IPS-20b (cell line): ENCODE measurements at regions not wholly inside any gene's neighbourhood (a gene's known extent, or its start where the extent isn't known, plus 50 kb on each side); places are given as distances from the start of the nearest gene placed in this dataset.
"Not testable (repeated sequence)": the region's sequence is repeated elsewhere in the genome, so short reads cannot be mapped to it uniquely, and the experiment has no call there.

Experiments used
- H3K27ac ChIP-seq: one replicate; pipeline ENCODE4 v1.5.1; 2013; ENCODE audit warnings: low read length
- H3K27me3 ChIP-seq: 2 replicates; pipeline ENCODE4 v1.6.1; 2013; ENCODE audit warnings: mild to moderate bottlenecking, low read length, inconsistent platforms; ENCODE audit not compliant: insufficient read depth
- H3K36me3 ChIP-seq: 2 replicates; pipeline ENCODE4 v1.6.1; 2013; ENCODE audit warnings: low read depth, mild to moderate bottlenecking, inconsistent platforms, low read length, moderate library complexity; ENCODE audit not compliant: insufficient read depth
- H3K4me1 ChIP-seq: 2 replicates; pipeline ENCODE4 v1.6.1; 2013; ENCODE audit warnings: mild to moderate bottlenecking, control low read depth, inconsistent platforms, low read length, moderate library complexity; ENCODE audit not compliant: insufficient read depth
- H3K4me3 ChIP-seq: 2 replicates; pipeline ENCODE4 v1.5.1; 2013; ENCODE audit warnings: mild to moderate bottlenecking, low read length, inconsistent platforms
- H3K9ac ChIP-seq: 2 replicates; pipeline ENCODE4 v1.6.1; 2013; ENCODE audit warnings: low read depth, mild to moderate bottlenecking, inconsistent platforms, low read length, moderate library complexity
- H3K9me3 ChIP-seq: 2 replicates; pipeline ENCODE4 v1.6.1; 2013; ENCODE audit warnings: mild to moderate bottlenecking, low read depth, low read length, inconsistent platforms; ENCODE audit not compliant: insufficient read depth

GRCh38 chr5:2866662-2867372 is 115.3 kb upstream of the IRX2 start:
- H3K4me1 ChIP-seq, result no peaks in the 10 kb centered on the region
- no peaks in the 10 kb centered on the region for H3K9me3 ChIP-seq
- H3K27me3 ChIP-seq, result no peaks in the 10 kb centered on the region
- H3K9ac ChIP-seq, result no peak overlapping the region
- no peak overlapping the region for H3K4me3 ChIP-seq
- H3K27ac ChIP-seq, result no peak overlapping the region
- no peaks in the 10 kb centered on the region for H3K36me3 ChIP-seq

GRCh38 chr5:2865856-2866255 is 114.4 kb upstream of the IRX2 start:
- Histone ChIP-seq H3K9me3 (no peaks in the 10 kb centered on the region), H3K27ac (no peak overlapping the region), H3K4me1 (no peaks in the 10 kb centered on the region), H3K9ac (no peak overlapping the region), H3K27me3 (no peaks in the 10 kb centered on the region), H3K36me3 (no peaks in the 10 kb centered on the region), H3K4me3 (no peak overlapping the region)

DNA sequence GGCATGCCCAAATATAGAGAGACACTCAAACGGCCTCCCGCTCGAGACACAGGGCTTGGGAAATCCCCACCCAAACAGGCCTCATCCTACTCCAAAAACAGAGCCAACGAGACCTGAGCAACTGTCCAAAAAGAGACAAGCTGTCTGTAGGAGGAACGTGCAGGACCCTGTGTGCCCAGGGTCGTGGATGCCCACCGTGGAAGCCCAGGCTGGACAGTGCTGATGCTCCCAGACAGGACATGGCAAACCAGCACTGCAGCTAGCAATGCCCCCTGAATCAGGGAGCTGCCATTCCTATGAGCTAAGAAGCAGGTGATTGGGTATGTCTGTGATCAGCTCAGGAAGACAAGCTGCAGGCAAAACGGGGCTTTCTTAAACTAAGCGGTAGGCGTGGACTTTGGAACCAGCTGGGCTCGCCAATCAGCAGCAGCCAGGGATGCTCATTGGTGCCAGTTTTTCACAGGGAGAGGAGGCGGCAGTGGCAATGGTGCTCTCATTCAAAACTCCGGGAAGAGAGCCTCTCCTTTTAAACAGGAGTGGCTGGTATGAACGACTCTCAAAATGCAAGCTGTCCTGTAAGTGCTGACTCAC is 113.1 kb upstream of the IRX2 start:
- H3K9me3 ChIP-seq, result no peaks in the 10 kb centered on the region
- no peaks in the 10 kb centered on the region for H3K36me3 ChIP-seq
- H3K4me1 ChIP-seq, result no peaks in the 10 kb centered on the region
- H3K4me3 ChIP-seq, result no peak overlapping the region
- no peak overlapping the region for H3K9ac ChIP-seq
- no peak overlapping the region for H3K27ac ChIP-seq
- no peaks in the 10 kb centered on the region for H3K27me3 ChIP-seq

GRCh38 chr5:2863675-2864433 is 112.4 kb upstream of the IRX2 start:
- no peaks in the 10 kb centered on the region for H3K36me3 ChIP-seq
- H3K27me3 ChIP-seq, result no peaks in the 10 kb centered on the region
- H3K27ac ChIP-seq, result no peak overlapping the region
- no peak overlapping the region for H3K9ac ChIP-seq
- no peaks in the 10 kb centered on the region for H3K9me3 ChIP-seq
- no peaks in the 10 kb centered on the region for H3K4me1 ChIP-seq
- no peak overlapping the region for H3K4me3 ChIP-seq

GRCh38 chr5:2863133-2863532 is 111.7 kb upstream of the IRX2 start:
- H3K27me3 ChIP-seq, result no peaks in the 10 kb centered on the region
- H3K9ac ChIP-seq, result no peak overlapping the region
- H3K36me3 ChIP-seq, result no peaks in the 10 kb centered on the region
- H3K4me1 ChIP-seq, result no peaks in the 10 kb centered on the region
- no peak overlapping the region for H3K4me3 ChIP-seq
- H3K27ac ChIP-seq, result no peak overlapping the region
- H3K9me3 ChIP-seq, result no peaks in the 10 kb centered on the region

DNA sequence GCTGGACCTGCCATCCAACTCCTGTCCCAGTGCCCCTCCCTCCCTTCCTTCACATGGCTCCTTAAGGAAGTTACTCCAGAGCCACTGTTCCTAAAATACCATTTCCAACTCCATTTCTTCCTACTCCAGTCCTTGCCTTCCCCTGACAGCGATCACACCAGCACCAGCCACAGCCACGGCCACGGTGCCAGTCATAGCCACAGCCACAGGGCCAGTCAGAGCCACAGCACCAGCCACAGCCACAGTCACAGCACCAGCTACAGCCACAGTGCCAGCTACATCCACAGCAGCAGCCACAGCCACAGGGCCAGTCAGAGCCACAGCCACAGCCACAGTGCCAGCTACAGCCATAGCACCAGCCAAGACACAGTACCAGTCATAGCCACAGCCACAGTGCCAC is 110.7 kb upstream of the IRX2 start:
- H3K27me3 ChIP-seq, H3K4me3 ChIP-seq, H3K9ac ChIP-seq: not testable (repeated sequence)

DNA sequence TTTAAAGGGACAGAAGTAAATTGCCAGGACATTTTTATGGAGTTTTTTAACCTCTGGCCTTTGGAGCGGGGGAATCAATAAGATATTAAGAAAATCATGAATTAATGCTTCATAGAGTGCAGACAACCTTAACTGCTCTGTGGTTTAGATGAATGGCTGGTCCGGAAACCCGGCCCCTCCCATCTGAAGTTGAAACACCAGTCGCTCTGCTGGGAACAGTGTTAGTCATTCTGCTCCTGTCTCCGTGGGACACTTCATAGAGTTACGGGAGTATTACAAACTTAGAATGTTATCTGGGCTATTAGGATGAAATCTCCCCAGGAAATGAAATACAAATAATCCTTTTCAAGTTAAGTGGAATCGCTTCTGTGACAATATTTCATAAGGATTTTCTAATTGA is 110.1 kb upstream of the IRX2 start:
- no peak overlapping the region for H3K4me3 ChIP-seq
- H3K36me3 ChIP-seq, result no peaks in the 10 kb centered on the region
- no peak overlapping the region for H3K27ac ChIP-seq
- H3K4me1 ChIP-seq, result no peaks in the 10 kb centered on the region
- H3K9me3 ChIP-seq, result no peaks in the 10 kb centered on the region
- no peaks in the 10 kb centered on the region for H3K27me3 ChIP-seq
- no peak overlapping the region for H3K9ac ChIP-seq

More for the DNA sequence above, 110.7 kb upstream of the IRX2 start:
- H3K36me3 ChIP-seq, H3K4me1 ChIP-seq, H3K9me3 ChIP-seq, H3K27ac ChIP-seq: not testable (repeated sequence)

- Histone ChIP-seq H3K27ac (no peak overlapping the region), H3K27me3 (no peaks in the 10 kb centered on the region), H3K4me3 (no peak overlapping the region), H3K36me3 (no peaks in the 10 kb centered on the region), H3K9ac (no peak overlapping the region), H3K4me1 (no peaks in the 10 kb centered on the region), H3K9me3 (no peaks in the 10 kb centered on the region)
These were observed 108.6 kb upstream of the IRX2 start for GRCh38 chr5:2860101-2860500.

DNA sequence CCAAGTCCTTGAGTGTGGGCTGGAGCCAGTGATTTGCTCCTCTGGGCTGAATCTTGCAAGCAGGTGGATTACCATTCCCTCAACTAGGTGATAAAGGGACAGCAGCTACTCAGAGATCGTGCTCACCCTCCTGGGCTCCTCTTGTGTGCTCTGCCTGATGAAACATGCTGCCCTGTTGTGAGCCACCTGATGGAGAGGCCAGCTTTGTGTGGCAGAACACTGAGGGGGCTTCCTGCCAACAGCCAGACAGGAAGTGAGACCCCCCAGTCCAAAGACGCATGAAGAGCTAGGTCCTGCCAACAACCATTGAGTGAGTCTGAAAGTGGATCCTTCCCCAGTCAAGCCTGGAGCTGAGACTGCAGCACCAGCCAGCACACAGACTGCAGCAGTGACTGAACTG is 106.4 kb upstream of the IRX2 start:
- no peaks in the 10 kb centered on the region for H3K4me1 ChIP-seq
- H3K9ac ChIP-seq, result no peak overlapping the region
- H3K36me3 ChIP-seq, result no peaks in the 10 kb centered on the region
- no peak overlapping the region for H3K4me3 ChIP-seq
- H3K27me3 ChIP-seq, result no peaks in the 10 kb centered on the region
- H3K9me3 ChIP-seq, result no peaks in the 10 kb centered on the region
- H3K27ac ChIP-seq, result no peak overlapping the region

DNA sequence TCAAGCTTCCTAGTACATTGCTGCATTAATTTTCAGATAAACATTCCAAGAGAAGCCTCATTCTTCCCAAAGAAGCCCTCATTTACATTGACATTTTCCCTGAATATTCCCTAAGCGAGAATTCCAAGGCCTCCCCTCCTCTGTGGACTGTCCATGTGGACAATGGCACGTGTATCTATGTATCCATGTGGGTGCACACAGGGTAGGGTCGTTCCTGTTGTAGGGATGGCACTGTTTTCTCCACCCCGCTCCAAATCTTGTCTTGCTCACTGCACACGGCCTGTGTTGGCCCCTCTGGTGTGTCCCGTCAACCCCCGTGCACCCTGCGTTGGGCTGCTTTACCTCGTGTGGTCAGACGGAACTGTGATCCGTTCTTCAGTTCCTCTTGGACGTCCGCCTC is 104.7 kb upstream of the IRX2 start:
- Histone ChIP-seq H3K36me3 (no peaks in the 10 kb centered on the region), H3K4me1 (no peaks in the 10 kb centered on the region), H3K27me3 (no peaks in the 10 kb centered on the region), H3K4me3 (no peak overlapping the region), H3K9me3 (no peaks in the 10 kb centered on the region), H3K27ac (no peak overlapping the region), H3K9ac (no peak overlapping the region)

DNA sequence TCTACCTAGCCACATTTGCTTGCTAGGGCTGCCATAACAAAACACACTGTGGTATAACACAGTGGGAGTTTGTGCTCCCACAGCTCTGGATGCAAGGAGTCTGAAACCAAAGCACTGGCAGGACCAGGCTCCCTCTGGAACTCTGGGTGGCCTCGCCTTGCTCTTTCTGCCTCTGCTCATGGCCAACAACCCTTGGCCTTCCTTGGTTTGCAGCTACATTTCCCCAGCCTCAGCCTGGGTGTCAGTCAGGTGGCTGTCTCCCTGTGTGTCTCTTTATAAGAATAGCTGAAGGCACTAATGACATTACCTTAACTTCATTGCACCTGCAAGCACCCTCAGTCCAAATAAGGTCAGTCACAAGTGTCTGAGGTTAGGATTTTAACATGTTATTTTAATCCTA is 101.0 kb upstream of the IRX2 start:
- H3K4me3 ChIP-seq, result no peak overlapping the region

DNA sequence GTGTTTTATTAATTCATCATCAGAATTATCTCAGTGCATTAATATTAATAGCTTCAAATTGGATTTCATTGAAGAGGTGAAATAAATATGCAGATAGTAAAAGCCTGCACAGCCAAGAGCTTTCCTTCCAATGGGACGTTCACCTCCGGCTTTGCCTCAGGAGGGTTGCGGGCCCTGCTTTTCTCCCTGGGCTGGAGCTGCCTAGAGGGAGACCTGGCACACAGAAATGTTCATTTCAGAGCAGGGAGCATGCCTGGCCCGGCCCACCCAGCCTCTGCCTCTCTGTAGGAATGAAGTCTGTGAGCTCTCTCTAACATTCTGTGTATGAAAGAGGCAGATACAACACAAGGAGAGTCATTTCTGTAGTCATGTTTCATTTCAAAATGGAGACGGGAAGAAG is 100.4 kb upstream of the IRX2 start:
- H3K9ac ChIP-seq, result no peak overlapping the region
- no peaks in the 10 kb centered on the region for H3K27me3 ChIP-seq
- no peaks in the 10 kb centered on the region for H3K9me3 ChIP-seq
- no peaks in the 10 kb centered on the region for H3K36me3 ChIP-seq
- H3K4me3 ChIP-seq, result no peak overlapping the region
- no peaks in the 10 kb centered on the region for H3K4me1 ChIP-seq
- H3K27ac ChIP-seq, result no peak overlapping the region

More for the DNA sequence above, 101.0 kb upstream of the IRX2 start:
- Histone ChIP-seq H3K36me3 (no peaks in the 10 kb centered on the region), H3K9ac (no peak overlapping the region), H3K9me3 (no peaks in the 10 kb centered on the region), H3K27ac (no peak overlapping the region), H3K4me1 (no peaks in the 10 kb centered on the region), H3K27me3 (no peaks in the 10 kb centered on the region)
